IPS-15b (cell line): ENCODE measurements at regions not wholly inside any gene's neighbourhood (a gene's known extent, or its start where the extent isn't known, plus 50 kb on each side); places are given as distances from the start of the nearest gene placed in this dataset.

Source experiments
- H3K27me3 ChIP-seq: one replicate; pipeline ENCODE4 v1.6.1; 2013; ENCODE audit warnings: low read length; ENCODE audit not compliant: control insufficient read depth, insufficient read depth
- H3K36me3 ChIP-seq: one replicate; pipeline ENCODE4 v1.6.1; 2013; ENCODE audit warnings: low read length; ENCODE audit not compliant: control insufficient read depth, insufficient read depth
- H3K4me1 ChIP-seq: one replicate; pipeline ENCODE4 v1.6.1; 2013; ENCODE audit warnings: mild to moderate bottlenecking, low read length; ENCODE audit not compliant: control insufficient read depth, insufficient read depth
- H3K4me3 ChIP-seq: one replicate; pipeline ENCODE4 v1.5.1; 2013; ENCODE audit warnings: low read depth, low read length
- H3K9ac ChIP-seq: one replicate; pipeline ENCODE4 v1.6.1; 2013; ENCODE audit warnings: low read depth, mild to moderate bottlenecking, low read length
- H3K9me3 ChIP-seq: one replicate; pipeline ENCODE4 v1.6.1; 2013; ENCODE audit warnings: mild to moderate bottlenecking, low read length; ENCODE audit not compliant: control insufficient read depth, insufficient read depth

GRCh38 chr9:78544230-78544629 lies 247.3 kb downstream of the PSAT1 start:
- no peaks in the 10 kb centered on the region for H3K36me3 ChIP-seq
- H3K9me3 ChIP-seq = no peaks in the 10 kb centered on the region
- H3K4me3 ChIP-seq = no peak overlapping the region
- H3K4me1 ChIP-seq = peaks cover 26% of the 10 kb centered on the region
- H3K27me3 ChIP-seq = no peaks in the 10 kb centered on the region
- no peak overlapping the region for H3K9ac ChIP-seq

GRCh38 chr9:78547831-78548230 lies 250.9 kb downstream of the PSAT1 start:
- no peak overlapping the region for H3K4me3 ChIP-seq

GRCh38 chr9:78548670-78549069 lies 251.7 kb downstream of the PSAT1 start:
- no peak overlapping the region for H3K4me3 ChIP-seq
- H3K9ac ChIP-seq = no peak overlapping the region
- no peaks in the 10 kb centered on the region for H3K36me3 ChIP-seq
- no peaks in the 10 kb centered on the region for H3K9me3 ChIP-seq
- no peaks in the 10 kb centered on the region for H3K27me3 ChIP-seq
- peaks cover 4% of the 10 kb centered on the region for H3K4me1 ChIP-seq

More at GRCh38 chr9:78547831-78548230, 250.9 kb downstream of the PSAT1 start:
- no peaks in the 10 kb centered on the region for H3K27me3 ChIP-seq
- no peaks in the 10 kb centered on the region for H3K36me3 ChIP-seq
- no peak overlapping the region for H3K9ac ChIP-seq
- peaks cover 11% of the 10 kb centered on the region for H3K4me1 ChIP-seq
- no peaks in the 10 kb centered on the region for H3K9me3 ChIP-seq

- Histone ChIP-seq H3K27me3 (no peaks in the 10 kb centered on the region), H3K9ac (no peak overlapping the region), H3K4me3 (no peak overlapping the region), H3K36me3 (no peaks in the 10 kb centered on the region), H3K9me3 (no peaks in the 10 kb centered on the region), H3K4me1 (no peaks in the 10 kb centered on the region)
These were observed 252.8 kb downstream of the PSAT1 start for GRCh38 chr9:78549711-78550110.

- H3K9ac ChIP-seq = no peak overlapping the region
- H3K4me3 ChIP-seq = no peak overlapping the region
- H3K4me1 ChIP-seq = no peaks in the 10 kb centered on the region
- no peaks in the 10 kb centered on the region for H3K27me3 ChIP-seq
- H3K9me3 ChIP-seq = no peaks in the 10 kb centered on the region
- H3K36me3 ChIP-seq = no peaks in the 10 kb centered on the region
These were observed 255.9 kb downstream of the PSAT1 start for GRCh38 chr9:78552802-78553201.

- H3K9me3 ChIP-seq = no peaks in the 10 kb centered on the region
- no peak overlapping the region for H3K4me3 ChIP-seq
- no peaks in the 10 kb centered on the region for H3K36me3 ChIP-seq
- no peaks in the 10 kb centered on the region for H3K4me1 ChIP-seq
- no peaks in the 10 kb centered on the region for H3K27me3 ChIP-seq
- no peak overlapping the region for H3K9ac ChIP-seq
These were observed 260.6 kb downstream of the PSAT1 start for GRCh38 chr9:78557540-78557939.

- no peaks in the 10 kb centered on the region for H3K9me3 ChIP-seq
- no peak overlapping the region for H3K4me3 ChIP-seq
- no peak overlapping the region for H3K9ac ChIP-seq
- no peaks in the 10 kb centered on the region for H3K36me3 ChIP-seq
- H3K4me1 ChIP-seq = no peaks in the 10 kb centered on the region
- no peaks in the 10 kb centered on the region for H3K27me3 ChIP-seq
These were observed 262.5 kb downstream of the PSAT1 start for GRCh38 chr9:78559449-78559885.

GRCh38 chr9:78562021-78562420 lies 265.1 kb downstream of the PSAT1 start:
- Histone ChIP-seq H3K4me3 (no peak overlapping the region), H3K36me3 (no peaks in the 10 kb centered on the region), H3K9ac (no peak overlapping the region), H3K27me3 (no peaks in the 10 kb centered on the region), H3K4me1 (no peaks in the 10 kb centered on the region), H3K9me3 (no peaks in the 10 kb centered on the region)

GRCh38 chr9:78563269-78563668 lies 266.3 kb downstream of the PSAT1 start:
- no peaks in the 10 kb centered on the region for H3K27me3 ChIP-seq
- H3K9ac ChIP-seq = no peak overlapping the region
- no peaks in the 10 kb centered on the region for H3K9me3 ChIP-seq
- no peaks in the 10 kb centered on the region for H3K4me1 ChIP-seq
- no peak overlapping the region for H3K4me3 ChIP-seq
- H3K36me3 ChIP-seq = no peaks in the 10 kb centered on the region

GRCh38 chr9:78565481-78565880 lies 268.6 kb downstream of the PSAT1 start:
- Histone ChIP-seq H3K4me1 (no peaks in the 10 kb centered on the region), H3K9ac (no peak overlapping the region), H3K9me3 (no peaks in the 10 kb centered on the region), H3K36me3 (no peaks in the 10 kb centered on the region), H3K27me3 (no peaks in the 10 kb centered on the region), H3K4me3 (no peak overlapping the region)

- no peak overlapping the region for H3K9ac ChIP-seq
- H3K36me3 ChIP-seq = no peaks in the 10 kb centered on the region
- H3K9me3 ChIP-seq = no peaks in the 10 kb centered on the region
- no peaks in the 10 kb centered on the region for H3K27me3 ChIP-seq
- H3K4me1 ChIP-seq = no peaks in the 10 kb centered on the region
- H3K4me3 ChIP-seq = no peak overlapping the region
These were observed 269.6 kb downstream of the PSAT1 start for GRCh38 chr9:78566521-78566920.

- Histone ChIP-seq H3K4me3 (no peak overlapping the region), H3K9ac (no peak overlapping the region)
These were observed 270.2 kb downstream of the PSAT1 start for GRCh38 chr9:78566948-78567675.

More at GRCh38 chr9:78566948-78567675, 270.2 kb downstream of the PSAT1 start:
- Histone ChIP-seq H3K9me3 (no peaks in the 10 kb centered on the region), H3K27me3 (no peaks in the 10 kb centered on the region), H3K36me3 (no peaks in the 10 kb centered on the region), H3K4me1 (no peaks in the 10 kb centered on the region)
